GM23338 (cell line): ENCODE measurements at regions not wholly inside any gene's neighbourhood (a gene's known extent, or its start where the extent isn't known, plus 50 kb on each side); places are given as distances from the start of the nearest gene placed in this dataset.

Source experiments
- ATAC-seq: fragments of 200-7000 bp; cut with Tn5 transposase; 3 replicates; pipeline ENCODE4 v1.9.1; 2020
- DNase-seq: peaks from one replicate; pipeline ENCODE4 v3.0.0-alpha.2; 2015; ENCODE audit warnings: low spot score
- H2AFZ ChIP-seq: fragments of 200-600 bp; sonication (generic); 2 replicates; pipeline ENCODE4 v1.8.0; 2016; ENCODE audit warnings: antibody characterized with exemption, mild to moderate bottlenecking, moderate library complexity
- H3F3A ChIP-seq: fragments of 200-600 bp; sonication (generic); replicated peaks from 2 replicates; pipeline ENCODE4 v1.8.0; 2017; ENCODE audit warnings: antibody characterized with exemption, mixed run types, low read depth
- H3K27ac ChIP-seq: fragments of 200-600 bp; sonication (generic); 2 replicates; pipeline ENCODE4 v1.6.1; 2016; ENCODE audit warnings: low read depth
- H3K27me3 ChIP-seq: fragments of 200-600 bp; sonication (generic); 2 replicates; pipeline ENCODE4 v1.8.0; 2016; ENCODE audit warnings: mild to moderate bottlenecking, mixed run types, moderate library complexity; ENCODE audit not compliant: insufficient read depth
- H3K36me3 ChIP-seq: fragments of 200-600 bp; sonication (generic); 2 replicates; pipeline ENCODE4 v1.8.0; 2016; ENCODE audit warnings: mild to moderate bottlenecking; ENCODE audit not compliant: insufficient read depth
- H3K4me1 ChIP-seq: fragments of 200-600 bp; sonication (generic); 2 replicates; pipeline ENCODE4 v1.8.0; 2016; ENCODE audit warnings: mild to moderate bottlenecking, moderate library complexity; ENCODE audit not compliant: insufficient read depth
- H3K4me2 ChIP-seq: fragments of 200-600 bp; sonication (generic); 2 replicates; pipeline ENCODE4 v1.7.1; 2017; ENCODE audit warnings: mixed run types
- H3K4me3 ChIP-seq: fragments of 200-600 bp; sonication (generic); 2 replicates; pipeline ENCODE4 v1.6.1; 2016; ENCODE audit warnings: mixed run types
- H3K79me2 ChIP-seq: fragments of 200-600 bp; sonication (generic); replicated peaks from 2 replicates; pipeline ENCODE4 v1.8.0; 2017; ENCODE audit warnings: mild to moderate bottlenecking; ENCODE audit not compliant: insufficient read depth
- H3K9me2 ChIP-seq: fragments of 200-600 bp; sonication (generic); 2 replicates; pipeline ENCODE4 v1.8.0; 2017; ENCODE audit not compliant: insufficient read depth
- H4K20me1 ChIP-seq: fragments of 200-600 bp; sonication (generic); replicated peaks from 2 replicates; pipeline ENCODE4 v1.8.0; 2017; ENCODE audit warnings: mild to moderate bottlenecking; ENCODE audit not compliant: insufficient read depth
- H3K27ac Mint-ChIP-seq: 2 replicates; pipeline ENCODE4 v1.8.0; 2020; ENCODE audit warnings: inconsistent platforms, mild to moderate bottlenecking, moderate library complexity, mixed read lengths
- H3K27me3 Mint-ChIP-seq: 3 replicates; pipeline ENCODE4 v1.8.0; 2022; ENCODE audit warnings: low read depth, mild to moderate bottlenecking, moderate library complexity, mixed read lengths, inconsistent platforms; ENCODE audit not compliant: insufficient read depth, poor library complexity
- H3K36me3 Mint-ChIP-seq: 3 replicates; pipeline ENCODE4 v1.8.0; 2021; ENCODE audit warnings: low read depth, mild to moderate bottlenecking, inconsistent platforms, moderate library complexity, mixed read lengths
- H3K4me1 Mint-ChIP-seq: 3 replicates; pipeline ENCODE4 v1.8.0; 2020; ENCODE audit warnings: mild to moderate bottlenecking, inconsistent platforms, mixed read lengths
- H3K4me3 Mint-ChIP-seq: 3 replicates; pipeline ENCODE4 v1.8.0; 2021; ENCODE audit warnings: moderate library complexity, mild to moderate bottlenecking, inconsistent platforms, mixed read lengths
- H3K9me3 Mint-ChIP-seq: 3 replicates; pipeline ENCODE4 v1.8.0; 2020; ENCODE audit warnings: moderate library complexity, mild to moderate bottlenecking, inconsistent platforms, mixed read lengths
- CREB1 ChIP-seq: fragments of 250-450 bp; sonication (Bioruptor Pico); IDR thresholded peaks from 2 replicates; pipeline ENCODE4 v1.5.0; 2020; ENCODE audit warnings: low read depth, mild to moderate bottlenecking, moderate library complexity
- EZH2 ChIP-seq: fragments of 200-600 bp; sonication (generic); IDR thresholded peaks from one replicate; pipeline ENCODE4 v1.8.0; 2017; ENCODE audit warnings: antibody characterized with exemption, mild to moderate bottlenecking, low read depth; ENCODE audit not compliant: unreplicated experiment
- EZH2phosphoT487 ChIP-seq: fragments of 200-600 bp; sonication (generic); IDR thresholded peaks from one replicate; pipeline ENCODE4 v1.8.1; 2018; ENCODE audit warnings: antibody characterized with exemption; ENCODE audit not compliant: unreplicated experiment
- JUNB ChIP-seq: IDR thresholded peaks from one replicate; pipeline ENCODE4 v1.6.1; 2016; ENCODE audit warnings: antibody characterized with exemption; ENCODE audit not compliant: unreplicated experiment
- NANOG ChIP-seq: IDR thresholded peaks from 2 replicates; pipeline ENCODE4 v1.6.1; 2016; ENCODE audit warnings: antibody characterized with exemption, borderline replicate concordance
- POLR2AphosphoS5 ChIP-seq: IDR thresholded peaks from 2 replicates; pipeline ENCODE4 v1.6.1; 2016; ENCODE audit warnings: antibody characterized with exemption, low read depth
- STAT1 ChIP-seq: IDR thresholded peaks from one replicate; pipeline ENCODE4 v1.6.1; 2016; ENCODE audit warnings: antibody characterized with exemption; ENCODE audit not compliant: unreplicated experiment
- ZNF114 ChIP-seq: fragments of 250-450 bp; sonication (Bioruptor Pico); IDR thresholded peaks from 2 replicates; pipeline ENCODE4 v1.5.0; 2020; ENCODE audit warnings: mild to moderate bottlenecking, moderate library complexity
- ZNF331 ChIP-seq: fragments of 250-450 bp; sonication (Bioruptor Pico); IDR thresholded peaks from 2 replicates; pipeline ENCODE4 v1.5.0; 2020; ENCODE audit warnings: low read depth, mild to moderate bottlenecking, moderate library complexity
- TF ChIP-seq, protein P1 (sequence below): fragments of 250-450 bp; sonication (Bioruptor Pico); IDR thresholded peaks from 2 replicates; pipeline ENCODE4 v1.5.0; 2020; ENCODE audit warnings: mild to moderate bottlenecking, moderate library complexity
- TF ChIP-seq, protein P2 (sequence below): IDR thresholded peaks from 2 replicates; pipeline ENCODE4 v1.6.1; 2016; ENCODE audit warnings: antibody characterized with exemption
- TF ChIP-seq, protein P3 (sequence below): IDR thresholded peaks from one replicate; pipeline ENCODE4 v1.6.1; 2018; ENCODE audit warnings: antibody characterized with exemption; ENCODE audit not compliant: unreplicated experiment

- H3F3A ChIP-seq = no peaks in the 10 kb centered on the region; the same call in 1 of the 2 replicates
- DNase-seq (no peak), ATAC-seq (no peak)
- H3K4me1 ChIP-seq = peaks cover 48% of the 10 kb centered on the region
- H3K79me2 ChIP-seq = no peaks in the 10 kb centered on the region
- H3K4me3 Mint-ChIP-seq = no peak overlapping the region
- H2AFZ ChIP-seq = no peak overlapping the region
- H3K36me3 ChIP-seq = no peaks in the 10 kb centered on the region
- no peaks in the 10 kb centered on the region for H3K27me3 Mint-ChIP-seq
- H3K9me2 ChIP-seq = no peaks in the 10 kb centered on the region
- H3K27ac ChIP-seq = peak overlapping the region; percentile 57; the same call in 1 of the 2 replicates
- H3K4me2 ChIP-seq = peak overlapping the region; percentile 59
- no peak overlapping the region for H3K27ac Mint-ChIP-seq
- TF ChIP-seq ZNF114 (CRISPR knock-in tag) (no peak), EZH2phosphoT487 (no peak), JUNB (no peak), CREB1 (CRISPR knock-in tag) (no peak), STAT1 (no peak), NANOG (no peak), ZNF331 (CRISPR knock-in tag) (no peak), EZH2 (no peak), POLR2AphosphoS5 (no peak)
- TF ChIP-seq, protein P1, sequence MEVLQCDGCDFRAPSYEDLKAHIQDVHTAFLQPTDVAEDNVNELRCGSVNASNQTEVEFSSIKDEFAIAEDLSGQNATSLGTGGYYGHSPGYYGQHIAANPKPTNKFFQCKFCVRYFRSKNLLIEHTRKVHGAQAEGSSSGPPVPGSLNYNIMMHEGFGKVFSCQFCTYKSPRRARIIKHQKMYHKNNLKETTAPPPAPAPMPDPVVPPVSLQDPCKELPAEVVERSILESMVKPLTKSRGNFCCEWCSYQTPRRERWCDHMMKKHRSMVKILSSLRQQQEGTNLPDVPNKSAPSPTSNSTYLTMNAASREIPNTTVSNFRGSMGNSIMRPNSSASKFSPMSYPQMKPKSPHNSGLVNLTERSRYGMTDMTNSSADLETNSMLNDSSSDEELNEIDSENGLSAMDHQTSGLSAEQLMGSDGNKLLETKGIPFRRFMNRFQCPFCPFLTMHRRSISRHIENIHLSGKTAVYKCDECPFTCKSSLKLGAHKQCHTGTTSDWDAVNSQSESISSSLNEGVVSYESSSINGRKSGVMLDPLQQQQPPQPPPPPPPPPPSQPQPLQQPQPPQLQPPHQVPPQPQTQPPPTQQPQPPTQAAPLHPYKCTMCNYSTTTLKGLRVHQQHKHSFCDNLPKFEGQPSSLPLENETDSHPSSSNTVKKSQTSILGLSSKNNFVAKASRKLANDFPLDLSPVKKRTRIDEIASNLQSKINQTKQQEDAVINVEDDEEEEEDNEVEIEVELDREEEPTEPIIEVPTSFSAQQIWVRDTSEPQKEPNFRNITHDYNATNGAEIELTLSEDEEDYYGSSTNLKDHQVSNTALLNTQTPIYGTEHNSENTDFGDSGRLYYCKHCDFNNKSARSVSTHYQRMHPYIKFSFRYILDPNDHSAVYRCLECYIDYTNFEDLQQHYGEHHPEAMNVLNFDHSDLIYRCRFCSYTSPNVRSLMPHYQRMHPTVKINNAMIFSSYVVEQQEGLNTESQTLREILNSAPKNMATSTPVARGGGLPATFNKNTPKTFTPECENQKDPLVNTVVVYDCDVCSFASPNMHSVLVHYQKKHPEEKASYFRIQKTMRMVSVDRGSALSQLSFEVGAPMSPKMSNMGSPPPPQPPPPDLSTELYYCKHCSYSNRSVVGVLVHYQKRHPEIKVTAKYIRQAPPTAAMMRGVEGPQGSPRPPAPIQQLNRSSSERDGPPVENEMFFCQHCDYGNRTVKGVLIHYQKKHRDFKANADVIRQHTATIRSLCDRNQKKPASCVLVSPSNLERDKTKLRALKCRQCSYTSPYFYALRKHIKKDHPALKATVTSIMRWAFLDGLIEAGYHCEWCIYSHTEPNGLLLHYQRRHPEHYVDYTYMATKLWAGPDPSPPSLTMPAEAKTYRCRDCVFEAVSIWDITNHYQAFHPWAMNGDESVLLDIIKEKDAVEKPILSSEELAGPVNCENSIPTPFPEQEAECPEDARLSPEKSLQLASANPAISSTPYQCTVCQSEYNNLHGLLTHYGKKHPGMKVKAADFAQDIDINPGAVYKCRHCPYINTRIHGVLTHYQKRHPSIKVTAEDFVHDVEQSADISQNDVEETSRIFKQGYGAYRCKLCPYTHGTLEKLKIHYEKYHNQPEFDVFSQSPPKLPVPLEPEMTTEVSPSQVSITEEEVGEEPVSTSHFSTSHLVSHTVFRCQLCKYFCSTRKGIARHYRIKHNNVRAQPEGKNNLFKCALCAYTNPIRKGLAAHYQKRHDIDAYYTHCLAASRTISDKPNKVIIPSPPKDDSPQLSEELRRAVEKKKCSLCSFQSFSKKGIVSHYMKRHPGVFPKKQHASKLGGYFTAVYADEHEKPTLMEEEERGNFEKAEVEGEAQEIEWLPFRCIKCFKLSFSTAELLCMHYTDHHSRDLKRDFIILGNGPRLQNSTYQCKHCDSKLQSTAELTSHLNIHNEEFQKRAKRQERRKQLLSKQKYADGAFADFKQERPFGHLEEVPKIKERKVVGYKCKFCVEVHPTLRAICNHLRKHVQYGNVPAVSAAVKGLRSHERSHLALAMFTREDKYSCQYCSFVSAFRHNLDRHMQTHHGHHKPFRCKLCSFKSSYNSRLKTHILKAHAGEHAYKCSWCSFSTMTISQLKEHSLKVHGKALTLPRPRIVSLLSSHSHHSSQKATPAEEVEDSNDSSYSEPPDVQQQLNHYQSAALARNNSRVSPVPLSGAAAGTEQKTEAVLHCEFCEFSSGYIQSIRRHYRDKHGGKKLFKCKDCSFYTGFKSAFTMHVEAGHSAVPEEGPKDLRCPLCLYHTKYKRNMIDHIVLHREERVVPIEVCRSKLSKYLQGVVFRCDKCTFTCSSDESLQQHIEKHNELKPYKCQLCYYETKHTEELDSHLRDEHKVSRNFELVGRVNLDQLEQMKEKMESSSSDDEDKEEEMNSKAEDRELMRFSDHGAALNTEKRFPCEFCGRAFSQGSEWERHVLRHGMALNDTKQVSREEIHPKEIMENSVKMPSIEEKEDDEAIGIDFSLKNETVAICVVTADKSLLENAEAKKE (CRISPR knock-in tag) = no peak
- TF ChIP-seq, protein P2, sequence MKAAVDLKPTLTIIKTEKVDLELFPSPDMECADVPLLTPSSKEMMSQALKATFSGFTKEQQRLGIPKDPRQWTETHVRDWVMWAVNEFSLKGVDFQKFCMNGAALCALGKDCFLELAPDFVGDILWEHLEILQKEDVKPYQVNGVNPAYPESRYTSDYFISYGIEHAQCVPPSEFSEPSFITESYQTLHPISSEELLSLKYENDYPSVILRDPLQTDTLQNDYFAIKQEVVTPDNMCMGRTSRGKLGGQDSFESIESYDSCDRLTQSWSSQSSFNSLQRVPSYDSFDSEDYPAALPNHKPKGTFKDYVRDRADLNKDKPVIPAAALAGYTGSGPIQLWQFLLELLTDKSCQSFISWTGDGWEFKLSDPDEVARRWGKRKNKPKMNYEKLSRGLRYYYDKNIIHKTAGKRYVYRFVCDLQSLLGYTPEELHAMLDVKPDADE = no peak
- TF ChIP-seq, protein P3, sequence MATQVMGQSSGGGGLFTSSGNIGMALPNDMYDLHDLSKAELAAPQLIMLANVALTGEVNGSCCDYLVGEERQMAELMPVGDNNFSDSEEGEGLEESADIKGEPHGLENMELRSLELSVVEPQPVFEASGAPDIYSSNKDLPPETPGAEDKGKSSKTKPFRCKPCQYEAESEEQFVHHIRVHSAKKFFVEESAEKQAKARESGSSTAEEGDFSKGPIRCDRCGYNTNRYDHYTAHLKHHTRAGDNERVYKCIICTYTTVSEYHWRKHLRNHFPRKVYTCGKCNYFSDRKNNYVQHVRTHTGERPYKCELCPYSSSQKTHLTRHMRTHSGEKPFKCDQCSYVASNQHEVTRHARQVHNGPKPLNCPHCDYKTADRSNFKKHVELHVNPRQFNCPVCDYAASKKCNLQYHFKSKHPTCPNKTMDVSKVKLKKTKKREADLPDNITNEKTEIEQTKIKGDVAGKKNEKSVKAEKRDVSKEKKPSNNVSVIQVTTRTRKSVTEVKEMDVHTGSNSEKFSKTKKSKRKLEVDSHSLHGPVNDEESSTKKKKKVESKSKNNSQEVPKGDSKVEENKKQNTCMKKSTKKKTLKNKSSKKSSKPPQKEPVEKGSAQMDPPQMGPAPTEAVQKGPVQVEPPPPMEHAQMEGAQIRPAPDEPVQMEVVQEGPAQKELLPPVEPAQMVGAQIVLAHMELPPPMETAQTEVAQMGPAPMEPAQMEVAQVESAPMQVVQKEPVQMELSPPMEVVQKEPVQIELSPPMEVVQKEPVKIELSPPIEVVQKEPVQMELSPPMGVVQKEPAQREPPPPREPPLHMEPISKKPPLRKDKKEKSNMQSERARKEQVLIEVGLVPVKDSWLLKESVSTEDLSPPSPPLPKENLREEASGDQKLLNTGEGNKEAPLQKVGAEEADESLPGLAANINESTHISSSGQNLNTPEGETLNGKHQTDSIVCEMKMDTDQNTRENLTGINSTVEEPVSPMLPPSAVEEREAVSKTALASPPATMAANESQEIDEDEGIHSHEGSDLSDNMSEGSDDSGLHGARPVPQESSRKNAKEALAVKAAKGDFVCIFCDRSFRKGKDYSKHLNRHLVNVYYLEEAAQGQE = no peak
- no peak overlapping the region for H3K4me3 ChIP-seq
- peaks cover 46% of the 10 kb centered on the region for H3K4me1 Mint-ChIP-seq
- no peaks in the 10 kb centered on the region for H3K9me3 Mint-ChIP-seq
- H4K20me1 ChIP-seq = no peaks in the 10 kb centered on the region
- no peaks in the 10 kb centered on the region for H3K36me3 Mint-ChIP-seq
- H3K27me3 ChIP-seq = no peaks in the 10 kb centered on the region
These were observed 65.3 kb upstream of the ZNF217 start for GRCh38 chr20:53658973-53659372.
